CD8-positive, alpha-beta memory T cell (primary cell): ENCODE measurements at regions not wholly inside any gene's neighbourhood (a gene's known extent, or its start where the extent isn't known, plus 50 kb on each side); places are given as distances from the start of the nearest gene placed in this dataset.
"Not testable (repeated sequence)": the region's sequence is repeated elsewhere in the genome, so short reads cannot be mapped to it uniquely, and the experiment has no call there.

ENCODE experiments used
- CTCF ChIA-PET: fragments of 350-600 bp; sonication (Branson Sonifier 250); formaldehyde crosslinking; loops from one replicate; lab custom pipeline; 2021; ENCODE audit warnings: antibody characterized with exemption; lab: Charles Lee
- POLR2A ChIA-PET: fragments of 350-600 bp; sonication (Branson Sonifier 250); formaldehyde crosslinking; loops from one replicate; lab custom pipeline; 2021; ENCODE audit warnings: antibody characterized with exemption; lab: Charles Lee
- DNase-seq, 5 donors: peaks; one replicate each; pipeline versions ENCODE4 v3.0.0 to v3.0.0-alpha.2; 2020 to 2022; ENCODE audit warnings: mixed read lengths in 1 of 5
- H3K27ac ChIP-seq: one replicate; pipeline ENCODE4 v1.7.0; 2013; ENCODE audit warnings: low read depth, mild to moderate bottlenecking, low read length, moderate library complexity
- H3K27me3 ChIP-seq: 2 replicates; pipeline ENCODE4 v1.7.0; 2013; ENCODE audit warnings: low read length, mild to moderate bottlenecking; ENCODE audit not compliant: insufficient read depth, poor library complexity, severe bottlenecking
- H3K36me3 ChIP-seq: 2 replicates; pipeline ENCODE4 v1.7.0; 2013; ENCODE audit warnings: mild to moderate bottlenecking, low read length, moderate library complexity; ENCODE audit not compliant: insufficient read depth
- H3K4me1 ChIP-seq: 2 replicates; pipeline ENCODE4 v1.7.0; 2013; ENCODE audit warnings: mild to moderate bottlenecking, low read length, moderate library complexity; ENCODE audit not compliant: insufficient read depth
- H3K4me3 ChIP-seq: 2 replicates; pipeline ENCODE4 v1.7.0; 2013; ENCODE audit warnings: mild to moderate bottlenecking, low read length
- H3K9me3 ChIP-seq: 2 replicates; pipeline ENCODE4 v1.7.0; 2013; ENCODE audit warnings: mild to moderate bottlenecking, low read length
- H3K27ac Mint-ChIP-seq, 8 donors: one replicate each; pipeline ENCODE4 v1.8.0; 2020 to 2021; ENCODE audit warnings: mixed read lengths in 8 of 8, mild to moderate bottlenecking in 6 of 8, inconsistent platforms in 3 of 8, moderate library complexity in 3 of 8
- H3K27me3 Mint-ChIP-seq, 2 donors: one replicate each; pipeline ENCODE4 v1.8.0; 2020 to 2021; ENCODE audit warnings: mixed read lengths in 2 of 2, mild to moderate bottlenecking in 1 of 2, moderate library complexity in 1 of 2
- H3K36me3 Mint-ChIP-seq, 3 donors: one replicate each; pipeline ENCODE4 v1.8.0; 2020 to 2021; ENCODE audit warnings: mixed read lengths in 3 of 3, inconsistent platforms in 1 of 3, mild to moderate bottlenecking in 1 of 3
- H3K4me1 Mint-ChIP-seq, 3 donors: one replicate each; pipeline ENCODE4 v1.8.0; 2020 to 2021; ENCODE audit warnings: mixed read lengths in 3 of 3, inconsistent platforms in 1 of 3, mild to moderate bottlenecking in 1 of 3
- H3K4me3 Mint-ChIP-seq, 7 donors: one replicate each; pipeline ENCODE4 v1.8.0; 2020 to 2021; ENCODE audit warnings: mixed read lengths in 7 of 7, mild to moderate bottlenecking in 6 of 7, moderate library complexity in 4 of 7, inconsistent platforms in 2 of 7
- H3K9me3 Mint-ChIP-seq, 5 donors: one replicate each; pipeline ENCODE4 v1.8.0; 2020 to 2022; ENCODE audit warnings: mixed read lengths in 5 of 5, mild to moderate bottlenecking in 3 of 5, moderate library complexity in 2 of 5, inconsistent platforms in 1 of 5

GRCh38 chr10:14422431-14422830 lies 91.7 kb upstream of the FRMD4A start:
- DNase-seq, result no peak
- H3K4me3 Mint-ChIP-seq, result no peak overlapping the region
- Histone ChIP-seq H3K36me3 (no peaks in the 10 kb centered on the region), H3K27ac (no peak overlapping the region), H3K27me3 (no peaks in the 10 kb centered on the region), H3K4me3 (no peak overlapping the region), H3K4me1 (no peaks in the 10 kb centered on the region), H3K9me3 (no peaks in the 10 kb centered on the region)
- peaks cover 7 to 55% of the 10 kb centered on the region in 2 donors for H3K27me3 Mint-ChIP-seq
- POLR2A ChIA-PET, result no interaction called here
- peaks cover 0 to 3% (median 0%) of the 10 kb centered on the region in 3 donors for H3K36me3 Mint-ChIP-seq
- H3K4me1 Mint-ChIP-seq, result no peaks in the 10 kb centered on the region
- H3K27ac Mint-ChIP-seq, result no peak overlapping the region
- CTCF ChIA-PET, result no interaction called here
- H3K9me3 Mint-ChIP-seq, result peaks cover 0 to 6% (median 0%) of the 10 kb centered on the region in 5 donors

- peaks cover 0 to 4% (median 0%) of the 10 kb centered on the region in 5 donors for H3K9me3 Mint-ChIP-seq
- no peaks in the 10 kb centered on the region for H3K9me3 ChIP-seq
- POLR2A ChIA-PET, result no interaction called here
- no peak overlapping the region for H3K27ac Mint-ChIP-seq
- H3K36me3 Mint-ChIP-seq, result peaks cover 0 to 3% (median 0%) of the 10 kb centered on the region in 3 donors
- H3K4me3 Mint-ChIP-seq, result no peak overlapping the region
- CTCF ChIA-PET, result no interaction called here
- H3K27me3 Mint-ChIP-seq, result peaks cover 8 to 55% of the 10 kb centered on the region in 2 donors
- H3K27me3 ChIP-seq, result no peaks in the 10 kb centered on the region
- no peaks in the 10 kb centered on the region for H3K4me1 ChIP-seq
- no peaks in the 10 kb centered on the region for H3K4me1 Mint-ChIP-seq
- no peak overlapping the region for H3K27ac ChIP-seq
- DNase-seq, result no peak
- no peaks in the 10 kb centered on the region for H3K36me3 ChIP-seq
- H3K4me3 ChIP-seq, result no peak overlapping the region
Observed at GRCh38 chr10:14421941-14422340, 91.2 kb upstream of the FRMD4A start.

GRCh38 chr10:14417336-14417735 lies 86.6 kb upstream of the FRMD4A start:
- H3K36me3 Mint-ChIP-seq, H3K27ac ChIP-seq, DNase-seq, H3K4me1 Mint-ChIP-seq, CTCF ChIA-PET, H3K9me3 ChIP-seq, H3K9me3 Mint-ChIP-seq, H3K27me3 ChIP-seq, POLR2A ChIA-PET, H3K4me3 Mint-ChIP-seq, H3K36me3 ChIP-seq, H3K4me3 ChIP-seq, H3K27ac Mint-ChIP-seq, H3K4me1 ChIP-seq: not testable (repeated sequence)
- peaks cover 30 to 65% of the 10 kb centered on the region in 2 donors for H3K27me3 Mint-ChIP-seq

GRCh38 chr10:14416308-14416700 lies 85.6 kb upstream of the FRMD4A start:
- H3K4me3 ChIP-seq, result no peak overlapping the region
- ChIA-PET POLR2A (no interaction called here), CTCF (no interaction called here)
- H3K27ac ChIP-seq, result no peak overlapping the region
- H3K27me3 Mint-ChIP-seq, result peaks cover 34 to 65% of the 10 kb centered on the region in 2 donors
- H3K36me3 ChIP-seq, result no peaks in the 10 kb centered on the region
- H3K4me1 ChIP-seq, result no peaks in the 10 kb centered on the region
- H3K27me3 ChIP-seq, result no peaks in the 10 kb centered on the region
- H3K36me3 Mint-ChIP-seq, result peaks cover 0 to 1% (median 0%) of the 10 kb centered on the region in 3 donors
- no peaks in the 10 kb centered on the region for H3K9me3 ChIP-seq
- DNase-seq, result no peak
- no peak overlapping the region for H3K4me3 Mint-ChIP-seq
- no peaks in the 10 kb centered on the region for H3K9me3 Mint-ChIP-seq
- peaks cover 0 to 2% (median 0%) of the 10 kb centered on the region in 3 donors for H3K4me1 Mint-ChIP-seq
- H3K27ac Mint-ChIP-seq, result no peak overlapping the region

GRCh38 chr10:14415676-14416307 lies 85.1 kb upstream of the FRMD4A start:
- no peak overlapping the region for H3K27ac ChIP-seq
- no peak overlapping the region for H3K4me3 Mint-ChIP-seq
- no peaks in the 10 kb centered on the region for H3K27me3 ChIP-seq
- H3K9me3 Mint-ChIP-seq, result peaks cover 0 to 3% (median 0%) of the 10 kb centered on the region in 5 donors
- no peak for DNase-seq
- peaks cover 0 to 1% (median 0%) of the 10 kb centered on the region in 3 donors for H3K36me3 Mint-ChIP-seq
- no peaks in the 10 kb centered on the region for H3K4me1 ChIP-seq
- no peak overlapping the region for H3K27ac Mint-ChIP-seq
- peaks cover 34 to 65% of the 10 kb centered on the region in 2 donors for H3K27me3 Mint-ChIP-seq
- ChIA-PET CTCF (no interaction called here), POLR2A (no interaction called here)
- no peaks in the 10 kb centered on the region for H3K36me3 ChIP-seq
- peaks cover 4 to 5% (median 4%) of the 10 kb centered on the region in 3 donors for H3K4me1 Mint-ChIP-seq
- no peaks in the 10 kb centered on the region for H3K9me3 ChIP-seq
- no peak overlapping the region for H3K4me3 ChIP-seq

GRCh38 chr10:14414901-14415300 lies 84.2 kb upstream of the FRMD4A start:
- Mint-ChIP-seq H3K4me1 (peaks cover 11 to 13% (median 12%) of the 10 kb centered on the region in 3 donors), H3K27me3 (peaks cover 34 to 65% of the 10 kb centered on the region in 2 donors), H3K9me3 (peaks cover 0 to 3% (median 0%) of the 10 kb centered on the region in 5 donors), H3K4me3 (no peak overlapping the region), H3K36me3 (peaks cover 0 to 1% (median 0%) of the 10 kb centered on the region in 3 donors), H3K27ac (no peak overlapping the region)
- H3K27ac ChIP-seq, result no peak overlapping the region
- no peak overlapping the region for H3K4me3 ChIP-seq
- H3K27me3 ChIP-seq, result no peaks in the 10 kb centered on the region
- ChIA-PET CTCF (no interaction called here), POLR2A (no interaction called here)
- no peaks in the 10 kb centered on the region for H3K36me3 ChIP-seq
- no peak for DNase-seq
- H3K4me1 ChIP-seq, result peaks cover 8% of the 10 kb centered on the region
- H3K9me3 ChIP-seq, result no peaks in the 10 kb centered on the region

GRCh38 chr10:14413523-14413922 lies 82.8 kb upstream of the FRMD4A start:
- Histone ChIP-seq H3K27ac (no peak overlapping the region), H3K36me3 (no peaks in the 10 kb centered on the region), H3K4me3 (no peak overlapping the region), H3K4me1 (peaks cover 14% of the 10 kb centered on the region), H3K27me3 (no peaks in the 10 kb centered on the region), H3K9me3 (no peaks in the 10 kb centered on the region)
- H3K36me3 Mint-ChIP-seq, result peaks cover 0 to 1% (median 0%) of the 10 kb centered on the region in 3 donors
- no peak overlapping the region for H3K27ac Mint-ChIP-seq
- CTCF ChIA-PET, result no interaction called here
- H3K9me3 Mint-ChIP-seq, result peaks cover 0 to 8% (median 4%) of the 10 kb centered on the region in 5 donors
- POLR2A ChIA-PET, result no interaction called here
- DNase-seq, result no peak
- H3K4me3 Mint-ChIP-seq, result no peak overlapping the region
- H3K27me3 Mint-ChIP-seq, result peaks cover 29 to 56% of the 10 kb centered on the region in 2 donors
- peaks cover 18 to 24% (median 22%) of the 10 kb centered on the region in 3 donors for H3K4me1 Mint-ChIP-seq

GRCh38 chr10:14412624-14413023 lies 81.9 kb upstream of the FRMD4A start:
- no peak for DNase-seq
- Histone ChIP-seq H3K4me1 (peaks cover 14% of the 10 kb centered on the region), H3K9me3 (no peaks in the 10 kb centered on the region), H3K27me3 (no peaks in the 10 kb centered on the region), H3K36me3 (no peaks in the 10 kb centered on the region), H3K4me3 (no peak overlapping the region), H3K27ac (no peak overlapping the region)
- Mint-ChIP-seq H3K4me1 (peaks cover 18 to 27% (median 22%) of the 10 kb centered on the region in 3 donors), H3K9me3 (peaks cover 0 to 8% (median 4%) of the 10 kb centered on the region in 5 donors), H3K27ac (no peak overlapping the region), H3K36me3 (peaks cover 0 to 1% (median 0%) of the 10 kb centered on the region in 3 donors), H3K4me3 (no peak overlapping the region), H3K27me3 (peaks cover 32 to 48% of the 10 kb centered on the region in 2 donors)
- ChIA-PET POLR2A (no interaction called here), CTCF (no interaction called here)
